HepG2 (cell line): ENCODE measurements at regions not wholly inside any gene's neighbourhood (a gene's known extent, or its start where the extent isn't known, plus 50 kb on each side); places are given as distances from the start of the nearest gene placed in this dataset.

Experiments used
- ATF5 ChIP-seq: sonication (generic); formaldehyde crosslinking; IDR thresholded peaks from 2 replicates; pipeline ENCODE4 v1.4.0; 2020; ENCODE audit warnings: mild to moderate bottlenecking, low read depth, missing genetic modification reagents
- CAMTA2 ChIP-seq: sonication (generic); formaldehyde crosslinking; IDR thresholded peaks from 2 replicates; pipeline ENCODE4 v1.4.0; 2020; ENCODE audit warnings: mild to moderate bottlenecking, missing genetic modification reagents, borderline replicate concordance
- CREB3 ChIP-seq: sonication (generic); formaldehyde crosslinking; IDR thresholded peaks from 2 replicates; pipeline ENCODE4 v1.5.0; 2020; ENCODE audit warnings: missing genetic modification reagents
- FOSL2 ChIP-seq: sonication (generic); formaldehyde crosslinking; IDR thresholded peaks from 2 replicates; pipeline ENCODE4 v1.4.0; 2020; ENCODE audit warnings: missing genetic modification reagents
- FOXK1 ChIP-seq: sonication (generic); formaldehyde crosslinking; IDR thresholded peaks from 2 replicates; pipeline ENCODE4 v1.4.0; 2020; ENCODE audit warnings: low read depth, missing genetic modification reagents, borderline replicate concordance
- HINFP ChIP-seq: sonication (generic); formaldehyde crosslinking; IDR thresholded peaks from 2 replicates; pipeline ENCODE4 v1.4.0; 2020; ENCODE audit warnings: low read depth, mild to moderate bottlenecking, missing genetic modification reagents
- HNF4A ChIP-seq: sonication (generic); formaldehyde crosslinking; IDR thresholded peaks from 2 replicates; pipeline ENCODE4 v1.4.0; 2020; ENCODE audit warnings: missing genetic modification reagents
- MYC ChIP-seq: sonication (generic); formaldehyde crosslinking; IDR thresholded peaks from 2 replicates; pipeline ENCODE4 v1.9.0; 2021; ENCODE audit warnings: missing genetic modification reagents, borderline replicate concordance
- PATZ1 ChIP-seq: sonication (generic); formaldehyde crosslinking; IDR thresholded peaks from 2 replicates; pipeline ENCODE4 v1.4.0; 2020; ENCODE audit warnings: missing genetic modification reagents
- PLSCR1 ChIP-seq: sonication (generic); formaldehyde crosslinking; IDR thresholded peaks from 2 replicates; pipeline ENCODE4 v1.5.0; 2020; ENCODE audit warnings: missing genetic modification reagents, mild to moderate bottlenecking, borderline replicate concordance
- SRSF4 ChIP-seq: fragments of 200-400 bp; formaldehyde crosslinking; IDR thresholded peaks from one replicate; pipeline ENCODE4 v1.6.1; 2018; ENCODE audit warnings: mild to moderate bottlenecking, low read depth, low read length, moderate library complexity; ENCODE audit not compliant: poor library complexity, severe bottlenecking
- THAP8 ChIP-seq: sonication (generic); formaldehyde crosslinking; IDR thresholded peaks from 2 replicates; pipeline ENCODE4 v1.5.1; 2020; ENCODE audit warnings: missing genetic modification reagents, mild to moderate bottlenecking, borderline replicate concordance
- U2AF2 ChIP-seq: fragments of 200-400 bp; formaldehyde crosslinking; IDR thresholded peaks from 2 replicates; pipeline ENCODE4 v1.6.1; 2017; ENCODE audit warnings: low read depth, mild to moderate bottlenecking, low read length
- ZBTB14 ChIP-seq: sonication (generic); formaldehyde crosslinking; IDR thresholded peaks from 2 replicates; pipeline ENCODE4 v1.4.0; 2020; ENCODE audit warnings: missing genetic modification reagents
- ZBTB34 ChIP-seq: sonication (generic); formaldehyde crosslinking; IDR thresholded peaks from 2 replicates; pipeline ENCODE4 v1.8.0; 2022; ENCODE audit warnings: mild to moderate bottlenecking, missing genetic modification reagents
- ZNF333 ChIP-seq: sonication (generic); formaldehyde crosslinking; IDR thresholded peaks from 2 replicates; pipeline ENCODE4 v1.4.0; 2020; ENCODE audit warnings: mild to moderate bottlenecking, missing genetic modification reagents, borderline replicate concordance
- ZNF432 ChIP-seq: sonication (generic); formaldehyde crosslinking; IDR thresholded peaks from 2 replicates; pipeline ENCODE4 v1.5.0; 2020; ENCODE audit warnings: missing genetic modification reagents, mild to moderate bottlenecking, borderline replicate concordance
- ZNF720 ChIP-seq: sonication (generic); formaldehyde crosslinking; IDR thresholded peaks from 2 replicates; pipeline ENCODE4 v1.4.0; 2020; ENCODE audit warnings: missing genetic modification reagents

GRCh38 chr19:56976300-56976699, 135.8 kb upstream of the PEG3 start (continued):
- TF ChIP-seq CREB3 (no peak), ZBTB14 (CRISPR knock-in tag) (no peak), FOSL2 (CRISPR knock-in tag) (peak; percentile 72), ZNF720 (CRISPR knock-in tag) (no peak), ZNF333 (CRISPR knock-in tag) (no peak), CAMTA2 (CRISPR knock-in tag) (no peak), ZBTB34 (CRISPR knock-in tag) (no peak), ATF5 (CRISPR knock-in tag) (no peak), PATZ1 (peak; percentile 52; the same call in 1 of the 2 replicates), SRSF4 (no peak), HNF4A (peak; percentile 62), HINFP (CRISPR knock-in tag) (no peak), MYC (no peak), U2AF2 (no peak), FOXK1 (peak; percentile 55; the same call in 1 of the 2 replicates), ZNF432 (CRISPR knock-in tag) (no peak), THAP8 (CRISPR knock-in tag) (no peak), PLSCR1 (no peak)
